GM06990 (cell line): ENCODE measurements at regions not wholly inside any gene's neighbourhood (a gene's known extent, or its start where the extent isn't known, plus 50 kb on each side); places are given as distances from the start of the nearest gene placed in this dataset.

Experiments used
- DNase-seq: peaks from one replicate; pipeline ENCODE4 v3.0.0-alpha.2; 2011; ENCODE audit not compliant: insufficient read length; ENCODE audit errors: extremely low read depth
- H3K27me3 ChIP-seq: replicated peaks from 2 replicates; pipeline ENCODE4 v1.6.0; 2011; ENCODE audit warnings: low read length; ENCODE audit not compliant: control insufficient read depth, insufficient read depth
- H3K36me3 ChIP-seq: 2 replicates; pipeline ENCODE4 v1.5.1; 2011; ENCODE audit warnings: low read length; ENCODE audit not compliant: control insufficient read depth, insufficient read depth
- H3K4me3 ChIP-seq: replicated peaks from 2 replicates; pipeline ENCODE4 v1.5.1; 2011; ENCODE audit warnings: low read depth, mild to moderate bottlenecking, control low read depth, low read length
- CTCF ChIP-seq: IDR thresholded peaks from 2 replicates; pipeline ENCODE4 v1.5.1; 2011; ENCODE audit warnings: low read length, control low read depth, mild to moderate bottlenecking, inconsistent platforms; ENCODE audit not compliant: insufficient read depth, poor library complexity, severe bottlenecking

DNA sequence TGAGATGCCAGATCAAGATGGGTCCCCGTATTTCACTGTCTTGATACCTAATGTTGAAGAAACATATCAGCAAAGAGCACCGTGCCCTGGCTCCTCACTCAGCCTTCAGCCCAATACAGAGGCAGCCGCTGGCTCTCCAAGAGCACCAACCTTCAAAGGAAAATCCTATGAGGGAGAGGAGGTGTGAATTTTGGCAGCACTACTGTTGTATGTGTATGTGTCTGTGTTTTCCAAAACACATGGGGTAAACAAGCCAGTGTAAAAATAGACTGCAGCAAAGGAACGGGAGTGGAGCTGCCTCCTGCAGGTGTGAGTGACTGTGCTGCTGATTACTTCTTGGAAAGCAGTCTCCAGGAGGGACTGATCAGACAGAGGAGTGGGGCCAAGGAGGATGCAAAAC is 194.0 kb upstream of the CDH5 start:
- no peak for TF ChIP-seq CTCF
- no peaks in the 10 kb centered on the region for H3K27me3 ChIP-seq
- H3K36me3 ChIP-seq = no peaks in the 10 kb centered on the region
- H3K4me3 ChIP-seq = no peak overlapping the region
- no peak for DNase-seq

DNA sequence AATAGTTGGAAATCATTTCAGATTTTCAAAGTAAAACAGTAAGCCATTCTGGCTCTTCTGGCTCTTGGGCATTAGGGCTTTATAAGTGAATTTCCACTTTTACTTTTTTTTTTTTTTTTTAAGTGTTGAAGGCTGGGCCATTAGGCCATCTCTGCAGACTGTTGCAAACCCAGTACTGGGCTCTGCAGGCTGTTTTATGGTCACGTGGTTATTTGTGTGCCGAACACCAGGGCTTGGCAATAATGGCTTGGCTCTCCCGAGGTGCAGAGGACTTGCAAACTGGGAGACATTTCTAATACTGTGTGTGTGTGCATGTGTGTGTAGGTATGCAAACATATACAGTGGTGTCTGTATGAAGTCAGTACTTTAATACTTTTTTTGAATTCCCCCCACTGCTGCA is 194.9 kb upstream of the CDH5 start:
- Histone ChIP-seq H3K36me3 (no peaks in the 10 kb centered on the region), H3K4me3 (no peak overlapping the region), H3K27me3 (no peaks in the 10 kb centered on the region)
- DNase-seq = no peak
- no peak for TF ChIP-seq CTCF

GRCh38 chr16:66170989-66171388 is 195.5 kb upstream of the CDH5 start:
- TF ChIP-seq CTCF = no peak
- Histone ChIP-seq H3K4me3 (no peak overlapping the region), H3K27me3 (no peaks in the 10 kb centered on the region), H3K36me3 (no peaks in the 10 kb centered on the region)
- no peak for DNase-seq

DNA sequence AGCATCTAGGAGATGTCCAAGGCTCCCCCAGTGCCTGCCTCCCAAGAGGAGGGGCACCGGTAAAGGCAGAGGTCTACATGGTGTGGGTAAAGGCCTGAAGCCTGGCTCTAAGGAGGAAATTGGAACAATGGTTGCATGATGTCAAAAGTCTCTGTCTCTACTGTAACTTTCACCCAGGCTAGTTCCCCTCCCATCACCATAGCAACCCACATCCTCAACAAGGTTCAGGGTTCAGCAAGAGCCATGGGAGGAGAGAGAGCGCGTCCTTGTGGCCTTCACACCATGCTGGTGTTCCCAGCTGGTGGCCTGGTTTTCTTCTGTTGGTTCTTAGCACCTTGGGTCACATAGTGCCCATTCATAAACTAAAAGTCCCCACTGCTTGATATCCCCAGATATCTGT is 196.7 kb upstream of the CDH5 start:
- Histone ChIP-seq H3K36me3 (no peaks in the 10 kb centered on the region), H3K27me3 (no peaks in the 10 kb centered on the region), H3K4me3 (no peak overlapping the region)
- no peak for TF ChIP-seq CTCF
- no peak for DNase-seq

DNA sequence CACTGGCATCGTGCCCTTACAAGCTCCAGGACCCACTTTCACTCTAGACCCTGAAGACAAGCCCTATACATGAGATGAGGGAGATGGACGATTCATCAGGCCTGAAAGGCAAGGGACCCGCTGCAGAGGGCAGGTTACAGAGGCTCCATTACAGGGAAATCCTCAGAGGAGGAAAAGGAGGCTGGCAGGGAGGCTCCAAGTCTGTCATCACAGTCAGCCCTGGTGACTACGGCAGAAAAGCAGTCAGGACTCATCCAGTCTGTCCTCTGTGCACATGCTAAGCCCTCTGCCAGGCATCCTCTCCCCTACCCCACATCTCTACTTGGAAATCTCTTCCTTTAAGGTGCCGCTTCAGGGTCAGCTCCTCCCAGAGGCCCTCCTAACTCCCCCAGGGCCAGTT is 197.7 kb upstream of the CDH5 start:
- Histone ChIP-seq H3K36me3 (no peaks in the 10 kb centered on the region), H3K4me3 (no peak overlapping the region), H3K27me3 (no peaks in the 10 kb centered on the region)
- no peak for TF ChIP-seq CTCF
- no peak for DNase-seq

- H3K27me3 ChIP-seq = no peaks in the 10 kb centered on the region
- DNase-seq = no peak
- no peak for TF ChIP-seq CTCF
Observed at GRCh38 chr16:66167564-66168291, 198.8 kb upstream of the CDH5 start.

More at GRCh38 chr16:66167564-66168291, 198.8 kb upstream of the CDH5 start:
- no peak overlapping the region for H3K4me3 ChIP-seq
- H3K36me3 ChIP-seq = no peaks in the 10 kb centered on the region
